ENCODE measurements at regions not wholly inside any gene's neighbourhood (a gene's known extent, or its start where the extent isn't known, plus 50 kb on each side); places are given as distances from the start of the nearest gene placed in this dataset.

GRCh38 chr11:70486731-70487130, 88.4 kb downstream of the CTTN start:
- peaks cover 2% of the 10 kb centered on the region for H3K36me3 Mint-ChIP-seq (ENCODE audit: insufficient read depth)
- DNase-seq (no peak), ATAC-seq (replicated peaks) (no peak)
- no peaks in the 10 kb centered on the region for H3K9me3 Mint-ChIP-seq
- no peak overlapping the region for H3K27ac Mint-ChIP-seq
- H3K4me1 Mint-ChIP-seq (ENCODE audit: low read depth in 2 of 2) = no peaks in the 10 kb centered on the region
- peaks cover 7 to 11% of the 10 kb centered on the region in 2 donors for H3K27me3 Mint-ChIP-seq
- no peak overlapping the region for H3K4me3 Mint-ChIP-seq

DNA sequence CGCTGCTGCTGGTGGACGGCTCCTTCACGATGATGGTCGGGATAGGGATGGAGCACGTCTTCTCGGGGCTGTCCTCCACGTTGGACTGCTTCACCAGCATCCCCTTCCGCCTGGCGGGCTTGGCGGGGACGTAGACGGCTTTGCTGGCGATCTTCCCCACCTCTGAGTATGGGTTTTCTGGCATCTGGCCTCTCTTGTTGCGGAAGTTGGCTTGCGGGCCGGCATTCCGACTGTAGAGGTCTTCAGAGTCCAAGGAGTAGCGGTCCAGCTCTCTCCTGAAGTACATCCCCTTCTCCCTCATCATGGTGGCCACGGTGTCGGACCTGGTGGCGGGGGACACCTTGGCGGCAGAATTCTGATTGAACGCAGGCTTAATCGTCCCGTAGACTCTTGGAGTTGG, 88.8 kb downstream of the CTTN start:
- Mint-ChIP-seq H3K27ac (no peak overlapping the region), H3K9me3 (no peaks in the 10 kb centered on the region), H3K36me3 (ENCODE audit: insufficient read depth) (peaks cover 2% of the 10 kb centered on the region), H3K4me3 (no peak overlapping the region), H3K27me3 (peaks cover 7 to 11% of the 10 kb centered on the region in 2 donors), H3K4me1 (ENCODE audit: low read depth in 2 of 2) (no peaks in the 10 kb centered on the region)
- no peak for DNase-seq
- no peak for ATAC-seq (replicated peaks)

DNA sequence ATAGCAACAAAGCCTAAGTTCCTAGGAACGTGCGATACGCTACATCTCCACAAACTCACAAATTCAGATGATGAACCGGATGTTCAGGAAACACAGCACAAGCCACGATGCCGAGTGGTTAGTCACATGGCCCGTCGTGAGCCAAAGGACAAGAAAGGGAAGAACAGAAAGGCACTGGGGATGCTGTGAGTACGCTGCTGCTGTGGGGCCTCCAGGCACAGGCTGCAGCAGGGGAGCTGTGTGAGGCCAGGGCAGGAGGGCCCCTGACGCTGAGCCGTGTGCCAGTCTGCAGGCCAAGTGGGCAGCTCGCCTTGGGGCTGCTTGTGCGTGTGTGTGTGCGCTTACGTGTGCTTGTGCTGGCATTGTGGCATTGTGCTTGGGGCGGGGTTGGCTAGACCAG, 89.4 kb downstream of the CTTN start:
- ATAC-seq (replicated peaks) (no peak), DNase-seq (no peak)
- Mint-ChIP-seq H3K4me1 (ENCODE audit: low read depth in 2 of 2) (no peaks in the 10 kb centered on the region), H3K27ac (no peak overlapping the region), H3K27me3 (peaks cover 7 to 11% of the 10 kb centered on the region in 2 donors), H3K4me3 (no peak overlapping the region), H3K9me3 (no peaks in the 10 kb centered on the region), H3K36me3 (ENCODE audit: insufficient read depth) (peaks cover 2% of the 10 kb centered on the region)

- no peaks in the 10 kb centered on the region for H3K9me3 Mint-ChIP-seq
- DNase-seq (no peak), ATAC-seq (replicated peaks) (no peak)
- H3K27ac Mint-ChIP-seq = no peak overlapping the region
- H3K4me3 Mint-ChIP-seq = no peak overlapping the region
- peaks cover 7 to 11% of the 10 kb centered on the region in 2 donors for H3K27me3 Mint-ChIP-seq
- no peaks in the 10 kb centered on the region for H3K4me1 Mint-ChIP-seq (ENCODE audit: low read depth in 2 of 2)
- no peaks in the 10 kb centered on the region for H3K36me3 Mint-ChIP-seq (ENCODE audit: insufficient read depth)
Observed at GRCh38 chr11:70488171-70488703, 89.9 kb downstream of the CTTN start.

DNA sequence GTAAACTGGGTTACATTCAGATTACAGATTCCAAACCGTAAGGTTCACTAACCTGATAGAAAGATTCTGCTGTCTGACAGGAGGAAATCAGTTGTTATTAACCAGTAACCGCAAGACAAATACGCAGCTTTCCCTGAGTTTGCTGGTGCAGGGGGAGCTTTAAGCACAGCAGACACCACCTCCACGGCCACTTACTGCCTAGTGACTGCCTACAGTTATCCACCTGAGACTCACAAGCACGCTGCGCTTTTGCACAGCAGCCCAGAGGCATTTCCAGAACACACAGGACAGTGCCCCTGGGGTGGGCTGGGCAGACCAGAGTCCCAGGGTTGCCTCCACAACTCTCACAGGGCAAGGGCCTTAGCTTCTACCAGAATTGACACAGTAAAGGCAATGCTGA, 90.9 kb downstream of the CTTN start:
- Mint-ChIP-seq H3K36me3 (ENCODE audit: insufficient read depth) (no peaks in the 10 kb centered on the region), H3K27ac (no peak overlapping the region), H3K27me3 (peaks cover 0 to 2% of the 10 kb centered on the region in 2 donors), H3K9me3 (no peaks in the 10 kb centered on the region), H3K4me1 (ENCODE audit: low read depth in 2 of 2) (no peaks in the 10 kb centered on the region), H3K4me3 (no peak overlapping the region)
- ATAC-seq (replicated peaks) = no peak
- DNase-seq = no peak

GRCh38 chr11:70490208-70490607, 91.9 kb downstream of the CTTN start:
- Mint-ChIP-seq H3K36me3 (ENCODE audit: insufficient read depth) (no peaks in the 10 kb centered on the region), H3K4me3 (no peak overlapping the region), H3K4me1 (ENCODE audit: low read depth in 2 of 2) (no peaks in the 10 kb centered on the region), H3K27ac (no peak overlapping the region), H3K27me3 (peaks cover 0 to 9% of the 10 kb centered on the region in 2 donors), H3K9me3 (no peaks in the 10 kb centered on the region)
- no peak for DNase-seq
- ATAC-seq (replicated peaks) = no peak

DNA sequence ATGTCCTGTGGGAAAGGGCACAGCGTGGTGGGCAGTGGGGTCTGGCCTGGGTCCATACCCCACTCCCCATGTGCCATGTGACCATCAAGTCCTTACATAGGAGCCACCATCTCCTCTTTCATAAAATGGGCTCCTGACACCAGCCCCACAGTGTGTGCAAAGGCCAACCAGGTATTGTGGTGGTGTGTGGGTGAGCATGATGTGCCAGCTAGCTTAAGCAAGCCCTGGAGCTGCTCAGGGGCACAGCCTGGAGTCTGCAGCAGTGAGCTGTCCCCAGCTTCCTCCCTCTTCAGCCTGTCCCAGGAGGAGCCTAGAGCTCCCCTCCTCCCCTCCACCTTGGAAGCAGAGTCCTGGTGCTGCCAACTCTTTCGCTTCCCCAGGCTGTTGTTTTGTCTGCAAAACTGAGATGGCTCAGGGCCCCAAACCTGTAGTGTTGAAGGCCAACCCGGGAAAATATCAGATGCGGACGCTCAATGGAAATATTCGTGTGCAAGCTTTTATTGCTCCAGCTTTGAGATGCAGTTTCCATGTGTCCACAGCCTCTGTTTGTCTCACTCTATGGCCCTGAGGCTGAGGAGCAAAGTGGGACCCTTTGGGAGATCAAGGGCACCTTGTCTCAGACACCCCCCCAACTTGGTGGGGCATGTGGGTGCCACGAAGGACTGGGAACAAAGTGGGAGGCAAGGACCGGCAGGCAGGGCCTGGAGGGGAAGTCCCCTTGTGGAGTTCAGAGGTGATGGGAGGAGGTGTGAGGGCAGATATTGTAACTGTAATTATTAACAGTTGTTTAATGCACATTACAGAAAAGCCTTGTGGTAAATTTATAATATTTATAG, 92.6 kb downstream of the CTTN start:
- ATAC-seq (replicated peaks) (no peak), DNase-seq (no peak)
- no peaks in the 10 kb centered on the region for H3K36me3 Mint-ChIP-seq (ENCODE audit: insufficient read depth)
- no peak overlapping the region for H3K27ac Mint-ChIP-seq
- H3K27me3 Mint-ChIP-seq = peaks cover 0 to 16% of the 10 kb centered on the region in 2 donors
- no peaks in the 10 kb centered on the region for H3K9me3 Mint-ChIP-seq
- no peak overlapping the region for H3K4me3 Mint-ChIP-seq
- H3K4me1 Mint-ChIP-seq (ENCODE audit: low read depth in 2 of 2) = no peaks in the 10 kb centered on the region

- peaks cover 0 to 25% of the 10 kb centered on the region in 2 donors for H3K27me3 Mint-ChIP-seq
- H3K27ac Mint-ChIP-seq = no peak overlapping the region
- DNase-seq (no peak), ATAC-seq (replicated peaks) (no peak)
- no peaks in the 10 kb centered on the region for H3K4me1 Mint-ChIP-seq (ENCODE audit: low read depth in 2 of 2)
- no peak overlapping the region for H3K4me3 Mint-ChIP-seq
- no peaks in the 10 kb centered on the region for H3K9me3 Mint-ChIP-seq
- no peaks in the 10 kb centered on the region for H3K36me3 Mint-ChIP-seq (ENCODE audit: insufficient read depth)
Observed at GRCh38 chr11:70491696-70492472, 93.6 kb downstream of the CTTN start.

GRCh38 chr11:70493089-70493474, 94.8 kb downstream of the CTTN start:
- ATAC-seq (replicated peaks) = no peak
- Mint-ChIP-seq H3K4me1 (ENCODE audit: low read depth in 2 of 2) (no peaks in the 10 kb centered on the region), H3K9me3 (no peaks in the 10 kb centered on the region), H3K4me3 (no peak overlapping the region), H3K27me3 (peaks cover 0 to 36% of the 10 kb centered on the region in 2 donors), H3K36me3 (ENCODE audit: insufficient read depth) (no peaks in the 10 kb centered on the region), H3K27ac (no peak overlapping the region)
- no peak for DNase-seq

DNA sequence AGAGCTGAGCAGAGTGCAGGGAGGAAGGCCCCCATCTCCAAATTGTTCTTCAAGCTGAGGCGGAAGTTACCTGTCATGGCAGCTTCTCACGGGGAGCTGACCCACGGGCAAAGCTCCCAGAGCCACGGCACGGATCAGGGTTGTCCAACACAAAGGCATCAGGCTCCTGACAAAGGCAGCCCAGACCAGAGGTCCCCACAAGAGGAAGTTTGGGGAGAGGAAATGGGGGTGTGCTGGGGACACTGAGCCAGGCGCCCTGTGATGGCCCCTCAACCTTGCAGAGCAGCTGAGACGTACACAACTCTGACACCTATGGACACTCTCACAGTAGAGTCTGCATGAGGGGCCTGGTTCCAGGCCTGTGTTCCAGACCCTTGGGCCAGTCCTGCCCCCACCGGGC, 95.6 kb downstream of the CTTN start:
- Mint-ChIP-seq H3K36me3 (ENCODE audit: insufficient read depth) (no peaks in the 10 kb centered on the region), H3K27ac (no peak overlapping the region), H3K27me3 (peaks cover 0 to 44% of the 10 kb centered on the region in 2 donors), H3K4me1 (ENCODE audit: low read depth in 2 of 2) (no peaks in the 10 kb centered on the region), H3K9me3 (no peaks in the 10 kb centered on the region), H3K4me3 (no peak overlapping the region)
- no peak for ATAC-seq (replicated peaks)
- no peak for DNase-seq

DNA sequence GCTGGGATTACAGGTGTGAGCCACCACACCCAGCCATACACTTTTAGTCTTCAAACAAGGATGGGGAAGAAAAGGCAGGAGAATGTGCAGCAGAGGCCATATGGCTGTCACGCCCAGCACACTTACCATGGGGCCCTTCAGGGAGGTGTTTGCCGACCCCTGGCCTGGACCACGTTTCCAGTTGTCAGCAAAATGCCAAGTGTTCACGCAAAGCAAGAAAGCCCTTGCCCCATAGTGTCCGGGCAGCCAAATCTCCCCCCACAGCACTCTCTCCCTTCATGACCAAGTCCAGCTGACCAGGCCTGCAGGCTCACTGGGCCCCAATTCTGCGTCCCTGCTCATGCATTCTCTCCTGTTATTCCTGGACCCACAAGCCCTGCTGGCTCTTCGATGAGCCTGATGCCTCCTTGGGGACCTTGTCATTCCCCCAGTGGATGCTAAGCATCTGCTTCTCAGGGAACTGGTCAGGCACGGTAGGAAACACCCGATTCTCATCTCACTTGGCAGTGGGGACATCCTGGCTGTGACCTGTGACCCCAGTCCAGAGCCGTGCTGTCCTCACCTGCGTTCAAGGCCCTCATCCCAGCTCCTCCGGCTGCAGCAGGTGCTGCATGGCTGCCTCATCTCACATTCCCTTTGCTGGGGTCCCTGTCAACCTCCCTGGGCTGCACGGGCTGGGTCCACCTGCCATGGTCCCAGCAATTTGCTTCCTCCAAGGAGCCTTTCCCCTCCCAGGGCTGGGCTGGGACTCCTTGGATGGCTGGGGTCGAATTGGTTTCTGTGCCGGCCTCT, 96.4 kb downstream of the CTTN start:
- peaks cover 0 to 52% of the 10 kb centered on the region in 2 donors for H3K27me3 Mint-ChIP-seq
- no peaks in the 10 kb centered on the region for H3K36me3 Mint-ChIP-seq (ENCODE audit: insufficient read depth)
- no peaks in the 10 kb centered on the region for H3K9me3 Mint-ChIP-seq
- no peak overlapping the region for H3K4me3 Mint-ChIP-seq
- DNase-seq (no peak), ATAC-seq (replicated peaks) (no peak)
- no peaks in the 10 kb centered on the region for H3K4me1 Mint-ChIP-seq (ENCODE audit: low read depth in 2 of 2)
- no peak overlapping the region for H3K27ac Mint-ChIP-seq

GRCh38 chr11:70495351-70496310, 97.3 kb downstream of the CTTN start:
- peaks cover 0 to 53% of the 10 kb centered on the region in 2 donors for H3K27me3 Mint-ChIP-seq
- H3K27ac Mint-ChIP-seq = no peak overlapping the region
- no peak for DNase-seq
- H3K4me1 Mint-ChIP-seq (ENCODE audit: low read depth in 2 of 2) = no peaks in the 10 kb centered on the region
- ATAC-seq (replicated peaks) = no peak
- no peak overlapping the region for H3K4me3 Mint-ChIP-seq
- H3K36me3 Mint-ChIP-seq (ENCODE audit: insufficient read depth) = no peaks in the 10 kb centered on the region
- H3K9me3 Mint-ChIP-seq = no peaks in the 10 kb centered on the region

All from effector memory CD8-positive, alpha-beta T cell (primary cell).